ENCODE measurements at regions not wholly inside any gene's neighbourhood (a gene's known extent, or its start where the extent isn't known, plus 50 kb on each side); places are given as distances from the start of the nearest gene placed in this dataset.

- H3K4me3 ChIP-seq (ENCODE audit: control insufficient read depth, low read depth, low read length), result no peak overlapping the region
- DNase-seq (ENCODE audit: low read depth), result no peak
- TF ChIP-seq CTCF (conservative IDR thresholded peaks at IDR 0.05; ENCODE audit: control insufficient read depth, insufficient read depth, low read depth, low read length), result no peak
Measured at GRCh38 chr14:100416081-100416680, 93.0 kb downstream of the SLC25A47 start.

- peak; percentile 96 for TF ChIP-seq CTCF (conservative IDR thresholded peaks at IDR 0.05; ENCODE audit: control insufficient read depth, insufficient read depth, low read depth, low read length)
- peak; percentile 96 for DNase-seq (ENCODE audit: low read depth)
- H3K4me3 ChIP-seq (ENCODE audit: control insufficient read depth, low read depth, low read length), result no peak overlapping the region
Measured at GRCh38 chr14:100416921-100417860, 94.1 kb downstream of the SLC25A47 start.

- DNase-seq (ENCODE audit: low read depth), result no peak
- no peak for TF ChIP-seq CTCF (conservative IDR thresholded peaks at IDR 0.05; ENCODE audit: control insufficient read depth, insufficient read depth, low read depth, low read length)
Measured at GRCh38 chr14:100419856-100420255, 96.7 kb downstream of the SLC25A47 start.

GRCh38 chr14:100421756-100422470 lies 98.8 kb downstream of the SLC25A47 start:
- H3K4me3 ChIP-seq (ENCODE audit: control insufficient read depth, low read depth, low read length), result no peak overlapping the region
- no peak for DNase-seq (ENCODE audit: low read depth)
- TF ChIP-seq CTCF (conservative IDR thresholded peaks at IDR 0.05; ENCODE audit: control insufficient read depth, insufficient read depth, low read depth, low read length), result no peak

More at GRCh38 chr14:100419856-100420255, 96.7 kb downstream of the SLC25A47 start:
- no peak overlapping the region for H3K4me3 ChIP-seq (ENCODE audit: control insufficient read depth, low read depth, low read length)

- H3K4me3 ChIP-seq (ENCODE audit: control insufficient read depth, low read depth, low read length), result no peak overlapping the region
- no peak for TF ChIP-seq CTCF (conservative IDR thresholded peaks at IDR 0.05; ENCODE audit: control insufficient read depth, insufficient read depth, low read depth, low read length)
- DNase-seq (ENCODE audit: low read depth), result peak; percentile 69
Measured at GRCh38 chr14:100422556-100423316, 99.6 kb downstream of the SLC25A47 start.
